ENCODE measurements at regions not wholly inside any gene's neighbourhood (a gene's known extent, or its start where the extent isn't known, plus 50 kb on each side); places are given as distances from the start of the nearest gene placed in this dataset.

DNA sequence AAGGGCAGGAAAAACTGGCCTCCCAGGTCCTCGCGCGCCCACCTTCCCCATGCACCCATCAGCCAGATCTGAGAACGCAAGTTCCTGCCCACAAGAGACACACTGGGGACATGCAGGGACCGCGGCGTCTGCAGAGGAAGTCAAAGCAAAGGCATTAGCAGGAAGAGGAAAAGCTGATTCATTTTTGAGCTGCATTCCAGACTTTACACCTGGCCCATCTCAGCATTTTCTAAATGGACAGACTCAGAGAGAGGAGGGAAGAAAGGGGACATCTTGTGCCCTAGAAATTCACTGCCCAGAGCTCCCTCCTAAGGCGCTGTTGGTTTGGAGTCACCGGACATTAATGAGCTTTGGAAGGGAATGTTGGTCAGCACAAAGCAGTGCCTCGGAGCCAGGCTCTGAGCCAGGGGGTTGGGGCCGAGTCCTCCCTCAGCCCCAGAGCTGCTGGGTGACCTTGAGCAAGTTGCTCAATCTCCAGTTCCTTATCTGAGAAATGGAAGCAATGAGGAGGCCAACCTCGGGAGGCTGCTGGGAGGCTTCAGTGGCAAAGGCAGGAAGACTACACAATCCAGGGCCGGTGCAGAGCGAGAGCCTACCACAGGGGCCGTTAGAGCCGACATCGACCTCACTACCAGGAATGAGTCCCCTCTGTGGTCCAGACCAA lies 150.5 kb upstream of the IQSEC1 start:
- no peak for DNase-seq

DNA sequence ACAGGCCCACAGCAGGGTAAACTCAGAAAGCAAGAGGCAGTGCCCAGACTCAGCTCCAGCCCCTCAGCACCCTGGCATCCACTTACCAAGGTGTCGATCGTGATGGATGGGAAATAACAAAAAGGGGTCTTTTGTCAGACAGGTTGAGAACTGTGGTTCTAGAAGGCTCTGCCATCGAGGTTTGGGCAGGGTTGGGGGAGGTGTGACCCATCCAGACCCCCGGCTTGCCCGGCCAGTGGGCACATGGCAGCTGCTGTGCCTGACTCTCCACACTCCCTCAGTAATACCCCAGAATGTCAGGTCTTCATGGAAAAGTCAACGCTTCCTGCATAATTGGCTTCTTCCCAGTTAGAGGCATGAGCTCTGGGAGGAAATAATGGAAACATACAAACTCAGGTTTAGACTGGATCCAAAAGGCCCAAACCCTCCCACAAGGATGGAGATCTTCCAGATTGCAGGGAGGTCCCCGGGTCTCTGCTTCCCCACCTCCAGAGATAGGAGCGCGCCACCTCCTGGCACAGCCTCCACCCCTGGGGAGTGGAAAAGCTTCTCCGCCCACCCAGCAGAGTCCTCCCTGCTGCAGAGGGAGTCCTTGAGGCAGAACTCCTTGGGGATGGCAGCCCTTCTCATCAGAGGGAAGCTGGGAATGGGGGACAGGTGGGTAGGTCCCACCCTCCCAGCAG lies 149.8 kb upstream of the IQSEC1 start:
- DNase-seq = no peak

DNA sequence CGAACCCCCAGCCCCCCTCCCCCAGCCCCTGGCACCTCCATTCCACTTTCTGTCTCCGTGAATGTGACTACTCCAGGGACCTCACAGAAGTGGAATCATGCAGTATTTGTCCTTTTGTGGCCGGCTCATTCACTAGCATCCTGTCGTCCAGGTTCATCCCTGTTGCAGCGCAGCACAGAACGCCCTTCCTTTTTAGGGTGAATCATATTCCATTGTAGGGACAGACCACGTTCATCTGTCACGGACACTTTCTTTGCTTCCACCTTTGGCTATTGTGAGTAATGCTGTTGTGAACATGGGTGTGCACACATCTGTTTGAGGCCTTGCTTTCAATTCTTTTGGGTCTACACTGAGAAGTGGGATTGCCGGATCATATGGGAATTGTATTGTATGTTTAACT lies 148.9 kb upstream of the IQSEC1 start:
- no peak for DNase-seq

DNA sequence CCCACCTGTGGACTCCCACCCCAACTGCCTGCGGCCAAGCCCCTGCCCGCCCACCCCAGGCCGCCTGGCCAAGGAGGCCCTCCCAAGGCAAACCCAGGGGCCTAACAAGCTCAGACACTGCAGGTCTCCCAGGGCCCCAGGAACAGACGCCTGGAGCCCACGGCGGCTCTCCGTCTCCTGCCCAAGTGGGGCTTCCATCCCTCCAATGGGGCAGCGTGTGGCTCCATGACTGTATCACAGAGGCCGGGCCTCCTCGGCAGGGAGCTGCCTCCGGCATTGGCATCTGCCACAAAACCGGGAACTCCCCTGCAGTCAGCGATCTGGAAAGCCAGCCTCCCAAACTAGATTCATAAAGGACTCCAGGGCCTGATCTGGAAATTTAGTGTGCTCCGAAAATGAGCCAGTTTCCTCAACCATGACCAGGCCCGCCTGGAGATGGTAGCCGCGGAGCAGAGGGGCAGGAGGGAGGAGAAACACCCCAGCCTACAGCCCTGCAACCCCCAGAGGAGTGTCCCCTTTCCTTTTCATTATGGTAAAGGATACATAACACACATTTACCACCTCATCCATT lies 148.3 kb upstream of the IQSEC1 start:
- no peak for DNase-seq

DNA sequence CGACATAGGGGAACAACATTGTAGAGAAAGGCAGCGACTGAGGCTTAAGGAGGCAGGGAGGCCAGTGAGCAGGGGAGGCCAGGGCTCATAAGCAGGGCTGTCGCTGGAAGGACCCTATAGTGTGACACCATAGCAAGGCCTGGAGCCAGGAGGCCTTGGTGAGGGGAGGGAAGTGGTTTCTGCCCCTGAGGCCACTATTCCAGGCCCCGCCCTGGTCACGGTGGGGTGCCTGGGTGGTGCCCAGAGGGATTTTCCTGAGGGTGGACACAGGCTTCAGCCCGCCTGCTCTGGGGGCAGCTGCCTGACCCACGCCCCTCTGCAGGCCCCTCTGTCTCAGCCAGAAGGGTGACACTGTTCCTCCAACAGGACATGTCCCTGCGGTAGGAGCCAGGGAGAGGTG lies 147.8 kb upstream of the IQSEC1 start:
- no peak for DNase-seq

DNA sequence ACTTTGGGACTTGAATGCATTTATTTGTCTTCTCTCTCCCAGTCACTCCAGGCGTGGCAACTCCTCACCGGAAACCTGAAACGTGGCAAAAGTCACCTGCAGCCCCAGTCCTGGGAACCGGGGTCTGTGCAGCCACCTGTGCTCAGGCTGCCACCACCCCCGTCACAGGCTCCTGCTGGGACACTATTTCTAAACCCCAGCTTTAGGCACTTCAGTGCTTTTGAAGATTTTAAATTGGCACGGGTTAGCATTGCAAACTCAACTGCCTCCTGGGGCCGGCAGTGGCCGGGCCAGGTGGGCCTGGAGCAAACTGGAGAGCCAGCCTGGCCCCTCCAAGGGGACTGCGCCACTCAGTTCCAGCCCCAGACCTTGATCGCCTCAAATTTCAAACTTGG lies 146.7 kb upstream of the IQSEC1 start:
- DNase-seq = no peak

DNA sequence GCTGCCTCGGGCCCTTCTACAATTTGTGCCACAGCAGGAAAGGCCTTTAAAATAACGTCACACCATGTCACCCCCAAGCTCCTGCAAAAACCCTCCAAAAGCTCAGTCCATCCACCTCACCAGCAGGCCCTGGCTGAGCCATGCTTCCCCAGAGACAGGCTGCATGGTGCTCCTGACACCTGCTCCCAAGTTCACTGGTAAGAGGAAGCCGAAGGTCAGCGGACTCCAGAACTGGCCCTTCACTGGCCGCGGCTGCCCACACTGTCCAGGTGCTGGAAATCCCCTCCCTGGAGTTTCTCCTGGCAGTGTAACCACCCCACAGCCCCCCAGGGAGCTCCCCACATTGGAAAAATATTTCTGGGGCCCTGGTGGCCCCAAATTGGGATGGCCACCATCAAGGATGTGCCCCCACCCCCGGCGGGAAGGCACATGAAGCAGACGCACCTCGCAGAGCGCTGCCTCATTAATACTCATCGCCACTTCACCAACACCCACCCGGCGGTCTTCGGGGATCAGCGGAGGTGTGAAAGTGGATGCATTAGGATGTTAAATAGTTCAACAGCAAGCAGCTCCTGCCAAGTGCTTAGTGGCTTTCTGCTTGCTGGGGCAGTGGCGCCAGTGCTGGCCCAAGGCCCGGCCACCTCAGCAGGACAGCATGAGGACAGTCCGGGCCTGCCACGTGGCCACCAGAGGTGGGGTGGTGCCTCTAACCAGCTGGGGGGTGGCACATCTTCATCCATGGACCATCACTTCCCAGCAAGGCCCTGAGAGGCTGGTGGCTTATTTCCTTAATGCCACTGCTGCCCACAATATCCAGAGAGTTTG lies 146.1 kb upstream of the IQSEC1 start:
- no peak for DNase-seq

DNA sequence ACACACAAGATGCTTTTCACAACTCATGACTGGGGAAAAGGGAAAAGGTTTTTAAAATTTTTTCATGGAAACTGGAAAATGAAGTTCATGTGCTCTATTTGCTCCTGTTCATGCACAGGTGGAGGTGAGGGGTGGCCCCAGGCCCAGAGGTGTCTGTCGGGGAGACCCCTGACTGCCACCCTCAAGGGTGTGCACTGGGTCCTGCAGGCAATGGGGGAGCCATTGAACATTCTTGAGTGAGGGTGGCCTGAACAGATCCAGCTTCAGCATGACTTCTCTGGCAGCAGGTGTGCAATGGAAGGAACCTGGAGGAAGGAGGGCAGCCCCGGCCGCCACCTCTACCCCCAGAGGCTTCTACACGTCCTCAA lies 145.3 kb upstream of the IQSEC1 start:
- DNase-seq = no peak

DNA sequence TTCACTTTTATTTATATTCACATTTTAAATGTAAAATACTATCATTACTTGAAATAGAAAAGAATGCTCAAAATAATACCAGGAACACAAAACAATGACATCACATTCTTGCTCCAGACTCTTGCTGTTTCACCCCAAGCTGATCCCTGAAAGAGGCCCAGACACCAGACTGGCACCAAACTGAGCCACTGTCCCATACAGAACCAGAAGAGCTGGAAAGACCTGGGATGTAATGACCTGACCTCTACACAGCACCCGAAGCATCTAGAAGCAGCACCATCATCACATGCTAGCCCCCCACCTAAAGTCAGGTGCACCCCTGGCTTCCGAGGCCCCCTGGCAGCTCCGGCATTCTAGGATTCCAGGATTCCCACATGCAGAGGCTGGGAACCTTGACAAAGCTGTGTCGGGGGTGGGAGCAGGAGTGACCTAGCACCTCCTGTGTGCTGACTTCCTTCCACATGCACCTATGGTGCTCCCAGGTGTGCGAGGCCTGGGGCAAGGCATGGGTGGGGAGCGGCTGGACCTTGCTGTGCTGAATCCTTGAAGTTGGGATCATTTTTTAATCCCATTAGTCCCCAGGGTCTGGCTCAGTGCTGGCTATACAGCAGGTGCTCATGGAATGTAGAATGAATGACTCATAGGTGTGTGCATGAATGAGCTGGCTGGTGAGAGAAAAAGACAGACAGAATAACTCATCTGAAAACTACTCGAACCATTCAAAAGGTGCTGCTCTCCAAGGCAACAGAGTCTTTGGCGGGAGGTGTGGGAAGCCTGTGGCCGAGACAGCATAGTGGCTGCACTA lies 144.7 kb upstream of the IQSEC1 start:
- DNase-seq = no peak

DNA sequence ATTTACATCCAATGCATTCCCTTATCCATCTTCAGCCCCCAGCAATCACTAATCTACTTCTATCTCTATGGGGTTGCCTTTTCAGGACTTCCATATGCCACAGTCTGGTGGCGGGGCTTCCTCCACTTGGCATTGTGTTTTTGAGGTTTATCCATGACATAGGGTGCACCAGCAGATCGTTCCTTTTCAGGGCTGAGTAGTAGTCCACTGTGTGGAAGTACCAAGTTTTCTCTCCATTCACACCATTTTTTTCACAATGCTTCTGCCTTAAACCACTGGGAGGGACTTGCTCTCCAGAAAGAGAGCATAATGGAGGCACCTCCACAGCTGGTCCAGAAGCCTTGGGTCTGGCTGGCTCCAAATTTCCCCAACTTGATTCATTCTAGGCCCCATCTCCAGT lies 144.0 kb upstream of the IQSEC1 start:
- DNase-seq = no peak

DNA sequence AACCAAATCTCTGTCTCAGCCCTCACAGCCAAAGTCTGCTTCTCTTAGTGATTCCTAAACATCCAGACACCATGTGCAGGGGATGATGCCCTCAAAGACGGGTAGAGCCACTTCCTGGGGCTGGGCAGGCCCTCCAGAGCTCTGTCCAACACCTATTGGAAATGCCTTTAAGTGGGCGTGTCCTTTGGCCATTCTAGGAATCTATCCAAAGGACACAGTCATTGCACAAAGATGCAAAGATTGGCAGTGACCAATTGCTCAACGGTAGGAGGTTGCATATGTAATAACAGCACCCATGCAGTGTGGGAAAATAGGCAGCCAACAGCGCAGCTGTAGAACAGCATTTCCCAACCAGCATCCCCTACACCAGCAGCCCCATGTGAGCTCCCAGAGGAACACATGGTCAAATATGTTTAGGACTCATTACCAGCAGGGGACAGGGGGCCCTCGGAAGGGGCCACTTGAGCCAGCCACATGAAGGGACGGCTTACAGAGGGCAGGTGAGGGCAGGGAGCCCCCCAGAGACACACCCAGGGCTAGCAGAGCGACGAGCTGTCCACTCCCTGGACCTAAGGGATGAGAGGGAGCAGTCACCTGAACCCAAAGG lies 142.8 kb upstream of the IQSEC1 start:
- DNase-seq = no peak

DNA sequence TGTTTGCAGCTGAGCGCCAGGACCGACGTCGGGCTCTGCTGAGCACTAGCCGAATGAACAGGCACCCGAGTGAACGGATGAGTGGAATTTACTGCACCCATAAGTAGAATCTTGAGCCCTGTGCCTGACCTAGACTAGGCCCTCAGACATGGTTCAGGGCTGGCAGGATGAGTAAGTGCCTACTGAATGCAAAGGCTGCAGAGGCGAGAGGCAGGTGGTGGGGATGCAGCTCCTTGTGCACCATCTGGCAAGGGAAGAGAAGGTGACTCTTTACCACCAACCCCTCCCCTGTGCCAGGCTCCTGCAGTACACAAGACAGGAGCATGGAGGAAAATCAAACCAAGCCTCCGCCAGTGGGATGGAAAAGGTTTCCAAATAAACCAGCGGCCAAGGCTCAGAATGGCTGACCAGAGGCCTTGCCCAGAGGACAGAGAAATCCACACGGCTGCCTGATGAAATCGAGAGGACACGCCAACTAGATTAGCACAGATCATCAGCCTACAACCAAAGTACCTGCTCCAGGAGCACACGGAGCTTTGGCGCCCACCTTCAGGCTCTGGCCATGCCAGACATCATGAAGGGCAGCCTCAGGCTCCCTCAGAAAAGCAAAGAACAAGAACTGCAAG lies 141.7 kb upstream of the IQSEC1 start:
- DNase-seq = no peak

DNA sequence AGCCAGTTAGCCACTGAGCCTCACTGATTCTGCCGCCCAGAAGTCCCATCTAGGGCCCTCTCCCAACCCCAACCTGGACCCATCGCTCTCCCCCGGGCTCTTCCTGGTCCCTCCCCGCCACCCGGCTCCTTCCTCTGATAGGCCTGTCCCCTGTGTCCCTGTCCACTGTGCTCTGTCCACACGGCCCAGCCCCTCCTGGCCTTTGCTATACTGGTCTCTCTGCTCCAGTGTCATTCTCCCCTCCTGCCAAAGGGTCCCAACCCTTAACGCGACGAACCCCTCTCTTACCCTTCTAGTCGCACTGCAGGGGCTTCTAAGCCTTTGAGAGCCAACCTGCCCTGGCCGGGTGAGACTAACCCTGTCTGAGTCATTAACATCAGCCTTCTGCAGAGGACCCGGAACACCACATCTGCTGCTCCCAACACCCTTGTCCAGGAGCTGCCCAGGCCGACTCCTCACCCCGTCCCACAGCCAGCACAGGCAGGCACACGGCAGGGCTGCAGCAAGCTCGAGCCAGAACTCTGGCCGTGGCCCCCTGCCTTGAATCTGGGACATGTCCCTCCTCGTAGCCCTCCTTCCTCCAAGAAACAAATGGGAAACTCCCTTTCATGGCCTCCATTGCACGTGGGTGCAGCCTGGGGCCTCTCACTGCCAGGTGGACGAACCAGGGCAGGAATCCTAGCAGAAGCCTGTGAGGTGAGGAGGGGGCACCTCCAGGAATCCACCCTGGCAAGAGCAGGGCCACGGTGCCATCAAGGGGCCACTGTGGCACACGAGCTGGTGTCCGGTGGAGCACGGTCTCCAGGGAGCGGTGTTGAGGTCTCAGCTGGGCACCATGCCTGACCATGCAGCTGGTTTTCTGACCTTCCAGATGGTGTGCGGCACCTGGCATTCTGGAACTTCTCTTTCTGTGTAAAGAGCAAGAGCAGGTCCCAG lies 140.9 kb upstream of the IQSEC1 start:
- no peak for DNase-seq

DNA sequence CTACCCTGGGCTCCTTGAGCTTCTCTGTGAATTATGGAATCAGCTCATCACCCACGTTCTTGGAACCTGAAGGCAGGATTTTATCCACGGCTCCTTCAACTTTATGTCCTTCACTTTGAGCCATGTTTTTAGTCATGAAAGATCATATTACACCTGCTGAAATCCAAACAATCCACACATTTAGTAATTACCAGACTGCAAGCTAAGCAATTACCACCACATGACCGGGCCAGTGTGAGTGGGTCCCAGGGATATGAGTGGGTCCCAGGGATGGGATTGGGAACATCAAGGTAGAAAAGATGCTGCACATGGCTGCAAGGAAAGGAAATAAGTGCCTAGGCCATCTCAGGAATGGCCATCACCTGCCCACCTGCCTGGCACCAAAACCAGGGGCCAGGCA lies 140.3 kb upstream of the IQSEC1 start:
- no peak for DNase-seq

DNA sequence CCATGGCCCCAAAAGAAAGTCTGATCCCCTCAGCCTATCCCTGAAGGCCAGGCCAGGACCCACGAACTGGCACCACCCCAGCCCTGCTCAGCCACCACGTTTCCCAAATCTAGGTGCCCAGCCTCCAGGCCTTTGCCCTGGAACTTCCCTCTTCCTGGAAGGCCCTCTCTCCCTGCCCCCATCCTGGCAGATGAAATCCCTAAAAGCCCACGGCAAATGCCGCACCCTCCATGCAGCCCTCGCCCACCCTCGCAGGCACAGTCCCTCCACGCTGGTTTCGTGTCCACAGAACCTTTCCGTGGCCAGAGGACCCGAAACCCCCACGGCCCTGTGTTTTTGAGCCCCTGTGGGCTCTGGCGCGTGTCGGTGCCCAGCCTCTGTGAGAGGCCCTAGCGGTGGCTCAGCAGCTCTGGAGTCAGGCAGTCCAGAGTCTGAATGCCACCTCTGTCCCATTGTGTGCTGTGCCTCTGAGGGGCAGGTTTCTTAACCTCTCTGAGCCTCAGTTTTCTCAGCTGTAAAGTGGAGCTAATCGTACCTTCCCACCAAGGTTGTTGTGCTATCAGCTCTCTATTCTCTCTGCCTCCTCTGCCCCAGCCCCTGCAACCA lies 138.5 kb upstream of the IQSEC1 start:
- no peak for DNase-seq

DNA sequence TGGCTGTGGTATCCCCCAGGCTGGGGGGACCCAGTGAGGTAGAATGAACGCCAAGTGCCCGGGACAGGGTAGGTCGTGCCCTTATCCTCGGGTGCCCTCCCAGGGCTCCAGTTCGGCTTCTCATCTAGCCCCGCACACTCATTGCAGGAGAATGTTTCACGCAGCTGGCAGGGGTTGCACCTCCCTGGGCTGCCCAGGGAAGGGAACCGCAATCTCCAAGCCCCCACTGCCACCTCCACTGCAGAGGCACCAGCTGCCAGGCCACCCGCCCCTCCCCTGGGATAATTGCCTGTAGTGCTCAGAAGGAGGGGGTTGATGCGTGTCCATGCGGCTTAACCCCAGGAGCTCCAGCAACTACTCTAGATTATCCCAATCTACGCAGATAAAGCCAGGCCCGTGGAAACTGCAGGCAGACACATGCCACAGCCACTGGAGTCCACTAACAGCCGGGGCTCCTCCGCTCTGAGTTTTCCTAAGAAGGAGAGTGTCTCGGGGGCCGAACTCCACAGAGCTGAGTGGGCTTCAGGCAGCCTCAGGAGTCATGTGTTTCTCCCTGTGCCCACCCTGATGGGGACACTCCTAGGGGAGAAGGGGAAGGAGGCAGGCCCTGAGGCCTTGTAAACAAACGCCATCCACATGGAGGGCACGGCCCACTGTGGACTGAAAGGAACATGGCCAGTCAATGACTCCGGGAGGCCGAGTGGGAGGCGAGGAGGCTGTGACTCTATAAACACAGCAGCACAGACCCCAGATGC lies 137.2 kb upstream of the IQSEC1 start:
- no peak for DNase-seq

DNA sequence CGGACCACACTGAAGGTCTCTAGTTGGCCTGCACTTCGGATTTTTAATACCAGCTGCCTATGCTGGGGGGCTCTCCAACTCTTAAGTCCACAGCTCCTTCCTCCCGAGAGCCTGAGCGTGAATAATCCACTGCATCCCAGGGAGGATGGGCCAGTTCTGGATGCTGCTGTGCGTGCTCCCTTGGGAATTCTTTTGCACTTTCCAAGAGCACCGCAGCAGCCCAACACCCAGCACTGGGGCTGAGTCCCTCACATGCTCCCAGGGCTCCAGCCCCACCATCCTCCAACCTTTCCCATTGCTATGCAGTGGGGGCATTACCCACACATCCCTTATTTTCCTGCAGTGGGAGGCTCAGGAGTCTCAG lies 136.4 kb upstream of the IQSEC1 start:
- no peak for DNase-seq

DNA sequence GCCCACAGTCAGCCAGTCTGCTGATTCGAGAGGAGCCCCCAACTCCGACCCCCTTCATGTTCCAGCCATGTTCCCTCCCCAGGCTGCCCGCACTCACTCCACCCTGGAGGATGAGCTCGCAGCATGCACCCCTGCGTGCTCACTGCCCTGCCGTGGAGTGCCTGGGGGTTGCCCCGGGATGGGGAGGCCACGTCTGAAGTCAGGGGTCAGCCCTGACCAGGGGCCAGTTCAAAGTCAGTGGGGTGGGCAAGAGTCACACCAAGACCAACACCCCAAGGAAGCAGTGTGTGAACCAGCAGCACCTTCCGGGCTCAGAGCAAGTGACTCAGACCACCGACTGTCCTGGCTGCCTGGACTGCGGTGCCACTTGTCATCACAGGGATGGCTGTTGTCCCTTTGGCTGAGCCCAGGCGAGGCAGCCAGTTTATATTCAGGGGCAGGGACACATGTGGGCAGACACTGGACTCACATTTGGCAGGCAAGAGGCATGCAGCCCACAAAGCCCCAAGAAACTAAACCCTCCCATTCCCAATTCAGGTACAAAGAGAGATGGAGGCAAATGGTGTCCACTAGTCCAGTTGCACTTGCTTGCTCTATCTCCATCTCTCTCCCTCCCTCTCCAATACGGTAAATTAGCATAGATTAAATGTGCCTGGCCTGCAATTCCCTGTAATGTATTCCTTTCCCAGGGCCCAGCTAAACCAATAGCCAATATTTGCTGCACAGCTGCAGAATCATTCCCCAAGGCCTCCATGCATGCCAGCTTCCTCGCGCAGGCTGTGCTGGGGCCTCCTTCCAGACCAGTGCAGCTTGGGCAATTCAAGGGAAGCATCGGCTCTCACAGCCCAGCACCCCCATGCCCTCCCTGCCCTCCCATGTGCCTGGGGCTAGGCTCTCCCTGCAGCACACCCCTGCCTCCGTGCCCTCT lies 135.7 kb upstream of the IQSEC1 start:
- no peak for DNase-seq

All from CD4-positive, alpha-beta T cell treated with Interleukin-12 subunit alpha and Interleukin-12 subunit beta, for 1 hour (primary cell).